Left ventricle myocardium superior (tissue), 1 donor: ENCODE measurements at regions not wholly inside any gene's neighbourhood (a gene's known extent, or its start where the extent isn't known, plus 50 kb on each side); places are given as distances from the start of the nearest gene placed in this dataset.

Experiments used
- ATAC-seq: fragments of 200-7000 bp; cut with Tn5 transposase; one replicate; pipeline ENCODE4 v1.9.1; 2020; ENCODE audit warnings: mild to moderate bottlenecking, moderate library complexity
- DNase-seq: peaks from one replicate; pipeline ENCODE4 v3.0.0-alpha.2; 2020
- intact Hi-C: fragments of 100-400 bp; cut with micrococcal nuclease; formaldehyde crosslinking; loops from one replicate; pipeline ENCODE4 v1.11.0; 2022
- donor health status: DM: no; HTN: yes; CAD: no; lungs with severe emphysema.

DNA sequence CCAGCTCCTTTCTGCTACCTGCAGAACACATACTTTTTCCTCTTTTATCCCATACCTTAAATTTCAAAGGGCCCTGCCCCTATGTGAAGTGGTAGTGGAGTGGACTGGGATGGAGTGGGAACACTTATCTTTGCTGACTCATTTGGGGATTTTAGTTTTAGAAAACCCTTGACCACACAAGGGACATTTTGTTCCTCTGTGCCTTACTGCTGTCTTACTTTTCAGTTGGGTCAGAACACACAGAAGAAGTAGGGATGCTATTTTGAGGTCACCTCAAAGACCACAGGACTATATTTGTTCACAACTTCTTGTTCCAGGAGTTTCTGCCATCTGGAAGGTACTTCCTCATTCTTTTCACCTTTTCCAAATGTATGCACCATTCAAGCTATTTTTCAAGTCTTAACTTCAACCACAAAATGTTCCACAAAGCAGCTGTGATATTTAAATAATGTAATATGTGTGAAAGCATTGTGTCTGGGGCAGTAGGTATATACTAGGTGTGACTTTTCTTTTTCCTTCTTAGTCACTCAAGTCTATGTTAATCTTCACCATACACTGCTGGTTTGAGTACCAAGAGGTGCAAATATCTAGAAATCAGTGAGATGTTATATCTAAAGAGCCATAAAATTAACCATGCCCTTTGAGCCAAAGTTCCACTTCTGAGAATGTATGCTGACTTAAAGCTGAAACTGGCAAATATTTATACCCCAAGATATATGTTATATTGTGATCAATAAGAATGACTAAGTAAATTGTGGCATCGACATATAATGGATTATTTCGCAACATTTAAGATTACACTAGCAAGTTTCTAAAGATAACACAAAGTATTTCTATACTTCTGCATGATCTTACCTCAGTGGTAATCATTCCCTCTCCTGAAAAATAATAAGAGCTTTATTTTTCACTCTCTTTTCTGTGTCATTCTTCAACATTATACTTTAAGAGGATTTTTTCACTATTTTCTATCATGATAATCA lies 308.5 kb downstream of the MRPL39 start:
- no peak for ATAC-seq
- intact Hi-C loops = no loop called here
- no peak for DNase-seq

GRCh38 chr21:25297117-25297516 lies 310.2 kb downstream of the MRPL39 start:
- DNase-seq (no peak), ATAC-seq (no peak)
- intact Hi-C loops = no loop called here

DNA sequence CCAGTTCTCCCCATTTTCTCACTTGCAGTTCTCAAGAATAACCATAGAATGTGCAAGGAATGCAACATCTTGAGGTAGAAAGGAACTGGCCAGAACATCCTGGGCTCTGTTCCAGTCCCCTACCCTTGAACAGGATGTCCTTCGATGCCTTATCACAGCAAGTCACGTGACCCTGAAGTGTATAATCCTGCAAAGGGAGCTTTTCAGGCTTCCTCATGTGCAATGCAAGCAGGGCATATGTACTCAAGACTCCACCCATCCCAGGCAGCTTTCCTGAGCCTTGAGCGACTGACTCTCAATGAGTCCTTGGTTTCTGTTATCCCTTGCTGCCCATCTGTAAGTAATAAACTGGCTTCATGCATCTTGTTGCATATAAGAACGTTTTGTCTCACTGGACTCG lies 311.0 kb downstream of the MRPL39 start:
- no peak for DNase-seq
- ATAC-seq = no peak
- intact Hi-C loops = no loop called here

DNA sequence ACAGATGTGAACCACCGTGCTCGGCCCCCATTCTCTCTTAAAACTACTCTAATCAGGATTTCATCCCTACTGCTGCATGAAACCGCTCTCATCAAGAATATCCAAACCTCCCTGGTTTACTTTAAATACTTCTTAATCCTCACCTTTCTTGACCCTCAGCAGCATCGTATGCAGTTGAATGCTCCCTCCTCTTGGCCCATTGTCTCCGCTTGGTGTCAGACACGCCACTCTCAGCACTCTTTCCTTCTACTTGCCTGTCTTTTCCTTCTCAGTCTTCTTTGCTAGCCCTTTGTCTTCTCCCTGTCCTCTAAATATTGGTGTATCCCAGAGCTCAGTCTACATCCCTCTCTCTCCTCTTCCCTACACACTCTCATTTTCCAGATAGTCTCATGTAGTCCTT lies 314.9 kb downstream of the MRPL39 start:
- intact Hi-C loops = no loop called here
- DNase-seq = no peak
- no peak for ATAC-seq

DNA sequence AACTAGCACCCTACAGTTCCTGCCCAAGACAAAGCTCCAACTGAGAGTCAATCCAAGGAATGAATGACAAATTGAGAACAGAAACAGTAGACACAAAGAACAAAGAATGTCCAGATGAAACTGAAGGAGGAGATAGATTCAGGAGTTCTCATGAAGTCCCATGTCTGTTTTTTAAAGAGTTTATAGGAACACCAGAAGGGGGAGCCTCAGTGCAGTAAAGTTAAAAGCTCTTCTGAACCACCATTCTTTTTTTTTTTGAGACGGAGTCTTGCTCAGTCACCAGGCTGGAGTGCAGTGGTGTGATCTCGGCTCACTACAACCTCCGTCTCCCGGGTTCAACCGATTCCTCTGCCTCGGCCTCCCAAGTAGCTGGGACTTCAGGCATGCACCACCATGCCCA lies 323.6 kb downstream of the MRPL39 start:
- ATAC-seq (no peak), DNase-seq (no peak)
- intact Hi-C loops = no loop called here

- ATAC-seq (no peak), DNase-seq (no peak)
- intact Hi-C loops = no loop called here
These were observed 326.1 kb downstream of the MRPL39 start for GRCh38 chr21:25281134-25281533.

DNA sequence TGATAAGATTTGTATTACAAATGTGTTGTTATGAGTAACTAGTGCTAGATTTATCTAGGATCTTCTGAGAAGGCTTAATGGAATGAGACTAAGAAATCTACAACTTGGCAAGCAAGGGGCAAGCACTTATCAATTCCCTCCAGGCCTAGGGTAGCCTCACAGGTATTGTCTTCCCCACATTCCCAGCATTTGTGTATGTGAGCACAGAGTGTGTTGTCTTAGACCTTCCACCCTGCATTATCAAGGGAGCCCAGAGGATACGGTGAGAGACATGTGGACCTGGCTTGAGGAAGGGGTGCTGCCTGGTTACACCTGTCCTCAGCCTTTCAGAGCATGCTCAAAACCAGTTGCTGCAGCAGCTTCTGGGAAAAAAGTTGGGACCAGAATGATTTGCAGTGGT lies 327.2 kb downstream of the MRPL39 start:
- ATAC-seq = no peak
- DNase-seq = no peak
- intact Hi-C loops = no loop called here

DNA sequence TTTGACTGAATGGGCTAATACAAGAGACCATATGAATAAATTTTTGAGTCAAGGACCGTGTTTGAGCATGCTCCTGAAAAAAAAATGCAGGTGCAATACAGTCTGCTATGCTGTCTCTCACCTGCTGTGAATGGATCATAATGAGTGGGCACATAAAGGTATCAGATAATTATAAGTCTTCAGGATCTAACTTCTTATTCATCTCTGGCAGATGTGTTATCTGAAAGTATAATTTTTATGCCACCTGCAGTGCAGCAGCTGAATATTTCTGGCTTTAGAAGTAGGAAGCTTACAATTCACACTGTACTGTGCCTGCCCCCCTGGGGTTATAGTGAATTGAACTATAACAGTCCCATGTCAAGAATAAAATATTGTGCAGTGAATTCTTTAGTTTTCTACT lies 333.3 kb downstream of the MRPL39 start:
- intact Hi-C loops = no loop called here
- DNase-seq (no peak), ATAC-seq (no peak)

DNA sequence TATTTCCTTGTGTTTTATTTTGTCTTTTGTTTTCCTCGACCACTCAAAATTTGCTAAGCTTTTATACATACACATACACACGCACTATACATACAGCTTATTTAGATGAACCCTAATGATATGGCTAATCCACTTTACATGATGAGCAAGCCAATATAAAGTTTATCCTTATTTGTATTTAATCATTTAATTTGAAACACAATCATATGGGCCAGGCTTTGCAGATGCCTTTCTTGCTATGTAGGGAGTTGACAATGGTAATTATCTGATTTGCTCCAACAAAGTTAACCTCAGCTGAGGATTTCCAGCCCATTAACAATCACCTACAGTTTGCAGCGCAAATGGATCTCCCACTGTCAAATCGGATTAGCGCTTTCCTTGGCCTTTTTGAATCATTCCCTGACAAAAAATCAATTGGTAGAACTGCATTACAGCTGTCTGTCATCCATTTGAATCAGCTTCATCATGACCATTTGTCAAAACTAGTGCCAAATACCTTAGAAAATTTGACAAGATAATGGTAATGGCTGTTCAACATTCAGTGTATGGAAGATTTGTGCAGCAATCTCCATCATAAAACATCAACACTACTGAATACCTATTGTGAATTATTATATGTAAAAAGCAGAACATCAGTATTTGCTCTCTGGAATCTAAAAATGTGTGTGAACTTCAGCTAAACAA lies 352.6 kb downstream of the MRPL39 start:
- intact Hi-C loops = no loop called here
- ATAC-seq (no peak), DNase-seq (no peak)

GRCh38 chr21:25246546-25246945 lies 360.7 kb downstream of the MRPL39 start:
- DNase-seq = no peak
- ATAC-seq = no peak
- intact Hi-C loops = no loop called here

DNA sequence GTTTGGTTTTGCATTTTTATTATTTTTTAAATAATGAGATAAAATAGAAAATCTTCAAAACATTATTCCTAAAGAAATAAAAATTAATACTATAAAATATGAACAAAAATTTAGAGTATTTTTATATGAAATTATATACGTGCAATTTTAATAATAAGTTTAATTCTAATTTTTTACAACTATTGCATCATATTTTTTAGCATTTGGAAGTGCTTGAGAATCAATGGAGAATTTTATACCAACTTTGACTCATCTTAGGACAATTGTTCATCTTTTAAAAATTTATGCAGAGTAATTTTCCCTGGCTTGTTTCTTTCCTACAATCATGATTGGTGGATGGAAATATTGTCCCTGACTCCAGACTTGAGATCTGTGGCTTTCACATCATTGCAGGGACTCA lies 362.5 kb downstream of the MRPL39 start:
- no peak for ATAC-seq
- DNase-seq = no peak
- intact Hi-C loops = no loop called here

- ATAC-seq = no peak
- no peak for DNase-seq
- intact Hi-C loops = no loop called here
These were observed 363.5 kb downstream of the MRPL39 start for GRCh38 chr21:25243808-25244207.

DNA sequence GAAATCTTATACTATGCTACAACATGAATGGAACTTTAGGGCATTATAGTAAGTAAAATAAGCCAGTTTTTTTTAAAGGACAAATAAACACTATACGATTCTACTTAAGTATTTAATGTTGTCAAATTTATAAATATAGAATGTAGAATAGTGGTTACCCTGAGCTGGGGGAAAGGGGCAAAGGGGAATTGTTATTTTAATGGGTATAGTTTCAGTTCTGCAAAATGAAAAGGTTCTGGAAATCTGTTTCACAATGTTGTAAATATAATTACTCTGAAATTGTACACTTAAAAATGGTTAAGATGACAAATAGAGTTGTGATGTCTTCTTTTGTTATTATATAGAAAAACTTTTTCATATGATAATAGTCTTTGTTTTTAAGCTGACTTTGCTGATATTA lies 366.3 kb downstream of the MRPL39 start:
- DNase-seq = no peak
- no peak for ATAC-seq
- intact Hi-C loops = no loop called here

DNA sequence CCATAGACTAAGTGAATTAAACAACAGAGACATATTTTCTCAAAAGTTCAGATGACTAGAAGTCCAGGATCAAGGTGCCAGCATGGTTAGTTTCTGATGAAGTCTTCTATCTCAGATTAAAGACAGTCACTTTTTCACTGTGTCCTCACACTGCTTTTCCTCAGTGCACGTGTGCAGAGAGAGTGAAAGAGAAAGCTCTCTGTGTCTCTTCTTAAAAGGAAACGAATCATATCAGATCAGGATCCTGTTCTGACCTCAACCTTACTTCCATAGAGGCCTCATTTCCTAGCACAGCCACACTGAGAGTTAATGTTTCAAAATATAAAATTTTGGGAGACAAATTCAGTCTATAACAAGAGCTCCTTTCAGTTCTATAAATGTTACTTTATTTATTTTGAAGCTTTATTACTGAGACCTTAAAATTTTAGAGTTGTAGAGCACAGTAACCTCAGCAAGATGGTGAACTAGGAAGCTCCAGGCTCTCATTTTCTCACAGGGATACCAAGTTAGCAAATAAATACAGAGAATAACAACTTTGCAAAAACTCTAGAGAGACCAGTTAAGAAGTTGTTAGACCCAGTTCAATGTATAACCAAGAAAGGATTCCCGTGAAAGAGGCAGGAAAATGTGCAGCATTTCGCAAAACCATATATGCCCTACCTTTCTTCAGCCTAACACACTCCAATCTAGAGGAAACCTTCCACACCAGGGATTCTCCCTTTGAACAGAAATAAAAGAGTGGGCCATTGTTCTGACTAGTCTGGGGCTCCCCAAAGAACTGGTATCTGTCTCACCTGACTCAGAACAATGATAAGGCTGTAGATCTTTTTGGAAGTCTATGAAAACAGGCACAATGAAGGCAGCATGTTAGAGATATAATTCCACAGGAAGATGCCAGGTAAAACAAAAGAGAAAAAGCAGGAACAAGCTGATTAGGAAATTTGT lies 372.2 kb downstream of the MRPL39 start:
- intact Hi-C loops = no loop called here
- DNase-seq = no peak
- ATAC-seq = no peak

GRCh38 chr21:25220954-25221353 lies 386.3 kb downstream of the MRPL39 start:
- DNase-seq (no peak), ATAC-seq (no peak)
- intact Hi-C loops = no loop called here

- intact Hi-C loops = no loop called here
- ATAC-seq = no peak
- DNase-seq = no peak
These were observed 387.1 kb downstream of the MRPL39 start for GRCh38 chr21:25220169-25220568.

GRCh38 chr21:25215698-25216384 lies 391.4 kb downstream of the MRPL39 start:
- DNase-seq (no peak), ATAC-seq (no peak)
- intact Hi-C loops = no loop called here

GRCh38 chr21:25214676-25215075 lies 392.6 kb downstream of the MRPL39 start:
- intact Hi-C loops = no loop called here
- no peak for DNase-seq
- ATAC-seq = no peak

GRCh38 chr21:25199944-25200343 lies 407.3 kb downstream of the MRPL39 start:
- intact Hi-C loops = no loop called here
- ATAC-seq = no peak

More at GRCh38 chr21:25199944-25200343, 407.3 kb downstream of the MRPL39 start:
- no peak for DNase-seq
